ENCODE measurements at regions not wholly inside any gene's neighbourhood (a gene's known extent, or its start where the extent isn't known, plus 50 kb on each side); places are given as distances from the start of the nearest gene placed in this dataset.
"Not testable (repeated sequence)": the region's sequence is repeated elsewhere in the genome, so short reads cannot be mapped to it uniquely, and the experiment has no call there.

- DNase-seq; H3K4me1 Mint-ChIP-seq (ENCODE audit: low read depth); H3K27ac ChIP-seq (ENCODE audit: low read depth in 1 of 2, low read length in 2 of 2); H3K36me3 Mint-ChIP-seq (ENCODE audit: low read depth); H3K4me3 ChIP-seq (ENCODE audit: low read length); H3K4me3 Mint-ChIP-seq; H3K27me3 ChIP-seq (ENCODE audit: control insufficient read depth in 1 of 2, insufficient read depth in 2 of 2, low read length in 2 of 2); H3K27ac Mint-ChIP-seq; ATAC-seq (ENCODE audit: poor library complexity); H3K9me3 Mint-ChIP-seq; H3K9me3 ChIP-seq (ENCODE audit: control insufficient read depth in 1 of 2, insufficient read depth in 1 of 2, low read length in 2 of 2); H3K4me1 ChIP-seq (ENCODE audit: insufficient read depth, low read length); H3K27me3 Mint-ChIP-seq; POLR2A ChIA-PET; intact Hi-C loops (cut with DNase I, micrococcal nuclease); H3K36me3 ChIP-seq (ENCODE audit: insufficient read depth, low read length): not testable (repeated sequence)
- CTCF ChIA-PET, result interaction anchor here (1.6 kb wide), 1 partner anchor 33 kb away, joined by 3 read pairs; no protein-coding TSS in a partner anchor
Observed at GRCh38 chr17:27365329-27365945, 71.5 kb downstream of the WSB1 start.

GRCh38 chr17:27366437-27366836 lies 72.5 kb downstream of the WSB1 start:
- CTCF ChIA-PET, result interaction anchor here (1.6 kb wide), 1 partner anchor 34 kb away, joined by 3 read pairs; no protein-coding TSS in a partner anchor
- Histone ChIP-seq H3K9me3 (ENCODE audit: control insufficient read depth in 1 of 2, insufficient read depth in 1 of 2, low read length in 2 of 2) (peaks cover 0 to 5% of the 10 kb centered on the region in 2 experiments), H3K4me3 (ENCODE audit: low read length) (no peak overlapping the region), H3K4me1 (ENCODE audit: insufficient read depth, low read length) (no peaks in the 10 kb centered on the region), H3K27me3 (ENCODE audit: control insufficient read depth in 1 of 2, insufficient read depth in 2 of 2, low read length in 2 of 2) (no peaks in the 10 kb centered on the region), H3K36me3 (ENCODE audit: insufficient read depth, low read length) (no peaks in the 10 kb centered on the region), H3K27ac (ENCODE audit: low read depth in 1 of 2, low read length in 2 of 2) (no peak overlapping the region)
- no peak overlapping the region for H3K4me3 Mint-ChIP-seq
- H3K4me1 Mint-ChIP-seq (ENCODE audit: low read depth), result no peaks in the 10 kb centered on the region
- POLR2A ChIA-PET, result no interaction called here
- peaks cover 3% of the 10 kb centered on the region for H3K9me3 Mint-ChIP-seq
- no peak overlapping the region for H3K27ac Mint-ChIP-seq
- H3K36me3 Mint-ChIP-seq (ENCODE audit: low read depth), result no peaks in the 10 kb centered on the region
- ATAC-seq (ENCODE audit: poor library complexity) (no peak), DNase-seq (no peak)
- no peak for TF ChIP-seq CTCF (IDR thresholded peaks at IDR 0.05)
- intact Hi-C loops (cut with DNase I, micrococcal nuclease), result no loop called here
- no peaks in the 10 kb centered on the region for H3K27me3 Mint-ChIP-seq

GRCh38 chr17:27367121-27367981 lies 73.4 kb downstream of the WSB1 start:
- Mint-ChIP-seq H3K27me3 (no peaks in the 10 kb centered on the region), H3K4me1 (ENCODE audit: low read depth) (no peaks in the 10 kb centered on the region), H3K36me3 (ENCODE audit: low read depth) (no peaks in the 10 kb centered on the region), H3K9me3 (peaks cover 6% of the 10 kb centered on the region), H3K4me3 (no peak overlapping the region), H3K27ac (no peak overlapping the region)
- no peak for ATAC-seq (ENCODE audit: poor library complexity)
- POLR2A ChIA-PET, result no interaction called here
- DNase-seq, result no peak
- no peak overlapping the region for H3K27ac ChIP-seq (ENCODE audit: low read depth in 1 of 2, low read length in 2 of 2)
- no peak for TF ChIP-seq CTCF (IDR thresholded peaks at IDR 0.05)
- no peaks in the 10 kb centered on the region for H3K36me3 ChIP-seq (ENCODE audit: insufficient read depth, low read length)
- H3K27me3 ChIP-seq (ENCODE audit: control insufficient read depth in 1 of 2, insufficient read depth in 2 of 2, low read length in 2 of 2), result no peaks in the 10 kb centered on the region
- peaks cover 0 to 5% of the 10 kb centered on the region in 2 experiments for H3K9me3 ChIP-seq (ENCODE audit: control insufficient read depth in 1 of 2, insufficient read depth in 1 of 2, low read length in 2 of 2)
- H3K4me1 ChIP-seq (ENCODE audit: insufficient read depth, low read length), result no peaks in the 10 kb centered on the region
- intact Hi-C loops (cut with DNase I, micrococcal nuclease), result no loop called here
- no peak overlapping the region for H3K4me3 ChIP-seq (ENCODE audit: low read length)
- CTCF ChIA-PET, result no interaction called here
